Mesothelial cell of epicardium (in vitro differentiated cells): ENCODE measurements at regions not wholly inside any gene's neighbourhood (a gene's known extent, or its start where the extent isn't known, plus 50 kb on each side); places are given as distances from the start of the nearest gene placed in this dataset.

Experiments
- DNase-seq, 2 experiments: peaks; one replicate each; pipeline ENCODE4 v3.0.0; 2021; ENCODE audit warnings: low spot score in 2 of 2; ENCODE audit not compliant: unreplicated experiment in 2 of 2
- H3K27ac Mint-ChIP-seq: 2 replicates; pipeline ENCODE4 v1.8.0; 2021; ENCODE audit warnings: mixed read lengths
- H3K27me3 Mint-ChIP-seq: 2 replicates; pipeline ENCODE4 v1.8.0; 2021; ENCODE audit warnings: low read depth, mixed read lengths
- H3K36me3 Mint-ChIP-seq: 2 replicates; pipeline ENCODE4 v1.8.0; 2021; ENCODE audit warnings: mixed read lengths
- H3K4me1 Mint-ChIP-seq: 2 replicates; pipeline ENCODE4 v1.8.0; 2021; ENCODE audit warnings: mixed read lengths
- H3K4me3 Mint-ChIP-seq: 2 replicates; pipeline ENCODE4 v1.8.0; 2021; ENCODE audit warnings: mild to moderate bottlenecking, moderate library complexity, mixed read lengths
- H3K9me3 Mint-ChIP-seq: 2 replicates; pipeline ENCODE4 v1.8.0; 2021; ENCODE audit warnings: mixed read lengths
- CTCF ChIP-seq: fragments of 200-600 bp; sonication (generic); IDR thresholded peaks from one replicate; pipeline ENCODE4 v1.5.0; 2021; ENCODE audit warnings: antibody characterized with exemption; ENCODE audit not compliant: unreplicated experiment

GRCh38 chr16:73150786-73151185, 102.9 kb upstream of the ZFHX3 start:
- Mint-ChIP-seq H3K9me3 (no peaks in the 10 kb centered on the region), H3K36me3 (no peaks in the 10 kb centered on the region), H3K27ac (peak overlapping the region; percentile 44), H3K4me1 (peaks cover 34% of the 10 kb centered on the region), H3K27me3 (no peaks in the 10 kb centered on the region), H3K4me3 (no peak overlapping the region)
- TF ChIP-seq CTCF, result no peak
- DNase-seq, result no peak

- H3K4me1 Mint-ChIP-seq, result peaks cover 36% of the 10 kb centered on the region
Measured at GRCh38 chr16:73149334-73149733, 101.4 kb upstream of the ZFHX3 start.

GRCh38 chr16:73147958-73148357, 100.0 kb upstream of the ZFHX3 start:
- Mint-ChIP-seq H3K4me3 (no peak overlapping the region), H3K27me3 (no peaks in the 10 kb centered on the region), H3K27ac (no peak overlapping the region), H3K9me3 (no peaks in the 10 kb centered on the region), H3K36me3 (no peaks in the 10 kb centered on the region), H3K4me1 (peaks cover 42% of the 10 kb centered on the region)
- no peak for TF ChIP-seq CTCF
- DNase-seq, result no peak

More at GRCh38 chr16:73149334-73149733, 101.4 kb upstream of the ZFHX3 start:
- no peaks in the 10 kb centered on the region for H3K36me3 Mint-ChIP-seq
- H3K27ac Mint-ChIP-seq, result no peak overlapping the region
- H3K4me3 Mint-ChIP-seq, result no peak overlapping the region
- no peaks in the 10 kb centered on the region for H3K27me3 Mint-ChIP-seq
- no peak for DNase-seq
- TF ChIP-seq CTCF, result no peak
- H3K9me3 Mint-ChIP-seq, result no peaks in the 10 kb centered on the region

- Mint-ChIP-seq H3K36me3 (no peaks in the 10 kb centered on the region), H3K27ac (no peak overlapping the region), H3K9me3 (no peaks in the 10 kb centered on the region), H3K27me3 (no peaks in the 10 kb centered on the region), H3K4me3 (no peak overlapping the region), H3K4me1 (peaks cover 19% of the 10 kb centered on the region)
- no peak for TF ChIP-seq CTCF
- no peak for DNase-seq
Measured at GRCh38 chr16:73145166-73145880, 97.4 kb upstream of the ZFHX3 start.

- no peak for DNase-seq
- H3K4me3 Mint-ChIP-seq, result no peak overlapping the region
- TF ChIP-seq CTCF, result no peak
- peaks cover 19% of the 10 kb centered on the region for H3K4me1 Mint-ChIP-seq
- no peaks in the 10 kb centered on the region for H3K36me3 Mint-ChIP-seq
- no peaks in the 10 kb centered on the region for H3K9me3 Mint-ChIP-seq
- no peaks in the 10 kb centered on the region for H3K27me3 Mint-ChIP-seq
- peak overlapping the region; percentile 84 for H3K27ac Mint-ChIP-seq
Measured at GRCh38 chr16:73143576-73144422, 95.9 kb upstream of the ZFHX3 start.
